SK-N-SH treated with all-trans-retinoic acid at 6 μM for 48 hours (cell line): ENCODE measurements at regions not wholly inside any gene's neighbourhood (a gene's known extent, or its start where the extent isn't known, plus 50 kb on each side); places are given as distances from the start of the nearest gene placed in this dataset.
A peak's percentile ranks its signal among the peaks of the same experiment; 100 is the strongest.

Experiments used
- ATAC-seq: fragments of 200-7000 bp; cut with Tn5 transposase; 3 replicates; pipeline ENCODE4 v1.9.1; 2020; ENCODE audit warnings: mild to moderate bottlenecking, moderate library complexity
- BACH2 ChIP-seq: fragments of 250-450 bp; sonication (Bioruptor Pico); IDR thresholded peaks from 2 replicates; pipeline ENCODE4 v1.9.0; 2021; ENCODE audit warnings: mild to moderate bottlenecking, borderline replicate concordance
- CREB5 ChIP-seq: fragments of 250-450 bp; sonication (Bioruptor Pico); IDR thresholded peaks from 2 replicates; pipeline ENCODE4 v1.5.1; 2020; ENCODE audit warnings: low read depth, mild to moderate bottlenecking, moderate library complexity
- CSDC2 ChIP-seq: fragments of 250-450 bp; sonication (Bioruptor Pico); IDR thresholded peaks from 2 replicates; pipeline ENCODE4 v1.5.0; 2020; ENCODE audit warnings: mild to moderate bottlenecking, moderate library complexity
- ESRRG ChIP-seq: fragments of 250-450 bp; sonication (Bioruptor Pico); IDR thresholded peaks from 2 replicates; pipeline ENCODE4 v1.6.1; 2021; ENCODE audit warnings: mild to moderate bottlenecking
- OSR1 ChIP-seq: fragments of 250-450 bp; sonication (Bioruptor Pico); IDR thresholded peaks from 2 replicates; pipeline ENCODE4 v1.8.0; 2022; ENCODE audit warnings: moderate library complexity, mild to moderate bottlenecking, inconsistent platforms
- PPARA ChIP-seq: fragments of 250-450 bp; sonication (Bioruptor Pico); IDR thresholded peaks from 2 replicates; pipeline ENCODE4 v1.5.0; 2020; ENCODE audit warnings: mild to moderate bottlenecking, borderline replicate concordance
- RARB ChIP-seq: fragments of 250-450 bp; sonication (Bioruptor Pico); IDR thresholded peaks from 2 replicates; pipeline ENCODE4 v1.8.0; 2021; ENCODE audit warnings: mild to moderate bottlenecking, moderate library complexity
- SNAI2 ChIP-seq: fragments of 250-450 bp; sonication (Bioruptor Pico); IDR thresholded peaks from 2 replicates; pipeline ENCODE4 v1.5.0; 2020; ENCODE audit warnings: mild to moderate bottlenecking, moderate library complexity
- TCF4 ChIP-seq: fragments of 250-450 bp; sonication (Bioruptor Pico); IDR thresholded peaks from 2 replicates; pipeline ENCODE4 v1.8.0; 2021; ENCODE audit warnings: mild to moderate bottlenecking, moderate library complexity, borderline replicate concordance
- TOX ChIP-seq: fragments of 250-450 bp; sonication (Bioruptor Pico); IDR thresholded peaks from 2 replicates; pipeline ENCODE4 v1.8.0; 2021; ENCODE audit warnings: mild to moderate bottlenecking, moderate library complexity, borderline replicate concordance
- TSHZ2 ChIP-seq: fragments of 250-450 bp; sonication (Bioruptor Pico); IDR thresholded peaks from 2 replicates; pipeline ENCODE4 v1.5.0; 2020; ENCODE audit warnings: mild to moderate bottlenecking, moderate library complexity
- ZC3H10 ChIP-seq: fragments of 250-450 bp; sonication (Bioruptor Pico); IDR thresholded peaks from 2 replicates; pipeline ENCODE4 v1.5.1; 2021; ENCODE audit warnings: mild to moderate bottlenecking, moderate library complexity
- ZFP3 ChIP-seq: fragments of 250-450 bp; sonication (Bioruptor Pico); IDR thresholded peaks from 2 replicates; pipeline ENCODE4 v1.5.0; 2020; ENCODE audit warnings: mild to moderate bottlenecking, moderate library complexity
- ZFP30 ChIP-seq: fragments of 450-650 bp; formaldehyde crosslinking; IDR thresholded peaks from 2 replicates; pipeline ENCODE4 v1.5.0; 2022; ENCODE audit warnings: mild to moderate bottlenecking, moderate library complexity
- ZNF70 ChIP-seq: fragments of 450-650 bp; formaldehyde crosslinking; IDR thresholded peaks from 2 replicates; pipeline ENCODE4 v1.5.0; 2020; ENCODE audit warnings: mild to moderate bottlenecking, moderate library complexity
- TF ChIP-seq, protein P1 (sequence below): fragments of 250-450 bp; sonication (Bioruptor Pico); IDR thresholded peaks from 2 replicates; pipeline ENCODE4 v1.5.1; 2021; ENCODE audit warnings: mild to moderate bottlenecking, moderate library complexity
- TF ChIP-seq, protein P2 (sequence below): fragments of 250-450 bp; sonication (Bioruptor Pico); IDR thresholded peaks from 2 replicates; pipeline ENCODE4 v1.8.0; 2020; ENCODE audit warnings: mild to moderate bottlenecking, moderate library complexity, borderline replicate concordance

DNA sequence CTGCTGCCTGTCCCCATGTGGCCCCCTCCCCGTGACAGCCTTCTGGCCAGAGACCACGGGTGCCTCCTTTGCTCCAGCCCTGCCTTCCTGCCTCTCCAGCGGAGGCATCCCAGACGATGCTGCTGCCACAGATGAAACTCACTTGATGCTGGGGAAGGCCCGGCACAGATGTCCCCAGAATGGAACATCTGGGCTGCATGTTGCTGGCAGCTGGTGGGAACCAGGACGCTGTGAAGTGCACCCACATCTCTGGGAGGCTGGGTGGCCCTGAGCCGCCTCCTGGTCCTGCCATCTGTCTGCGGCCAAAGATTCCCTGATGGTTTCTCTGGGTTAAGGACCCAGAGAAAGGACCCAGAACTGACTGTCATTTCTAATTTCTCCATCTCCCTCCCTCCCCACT is 51.9 kb upstream of the PTPRS start:
- peak; percentile 30; the same call in 1 of the 3 replicates for ATAC-seq
- TF ChIP-seq TCF4: peak; percentile 35; the same call in 1 of the 2 replicates
- no peak for TF ChIP-seq CREB5

- no peak for TF ChIP-seq BACH2 (CRISPR knock-in tag)
- no peak for TF ChIP-seq SNAI2 (CRISPR knock-in tag)
- TF ChIP-seq, protein P1, sequence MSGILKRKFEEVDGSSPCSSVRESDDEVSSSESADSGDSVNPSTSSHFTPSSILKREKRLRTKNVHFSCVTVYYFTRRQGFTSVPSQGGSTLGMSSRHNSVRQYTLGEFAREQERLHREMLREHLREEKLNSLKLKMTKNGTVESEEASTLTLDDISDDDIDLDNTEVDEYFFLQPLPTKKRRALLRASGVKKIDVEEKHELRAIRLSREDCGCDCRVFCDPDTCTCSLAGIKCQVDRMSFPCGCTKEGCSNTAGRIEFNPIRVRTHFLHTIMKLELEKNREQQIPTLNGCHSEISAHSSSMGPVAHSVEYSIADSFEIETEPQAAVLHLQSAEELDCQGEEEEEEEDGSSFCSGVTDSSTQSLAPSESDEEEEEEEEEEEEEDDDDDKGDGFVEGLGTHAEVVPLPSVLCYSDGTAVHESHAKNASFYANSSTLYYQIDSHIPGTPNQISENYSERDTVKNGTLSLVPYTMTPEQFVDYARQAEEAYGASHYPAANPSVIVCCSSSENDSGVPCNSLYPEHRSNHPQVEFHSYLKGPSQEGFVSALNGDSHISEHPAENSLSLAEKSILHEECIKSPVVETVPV: no peak
- no peak for TF ChIP-seq ZFP3 (CRISPR knock-in tag)
- TF ChIP-seq CSDC2 (CRISPR knock-in tag): no peak
- no peak for TF ChIP-seq ZC3H10 (CRISPR knock-in tag)
- ATAC-seq: no peak
Observed at GRCh38 chr19:5393088-5393487, 52.5 kb upstream of the PTPRS start.

DNA sequence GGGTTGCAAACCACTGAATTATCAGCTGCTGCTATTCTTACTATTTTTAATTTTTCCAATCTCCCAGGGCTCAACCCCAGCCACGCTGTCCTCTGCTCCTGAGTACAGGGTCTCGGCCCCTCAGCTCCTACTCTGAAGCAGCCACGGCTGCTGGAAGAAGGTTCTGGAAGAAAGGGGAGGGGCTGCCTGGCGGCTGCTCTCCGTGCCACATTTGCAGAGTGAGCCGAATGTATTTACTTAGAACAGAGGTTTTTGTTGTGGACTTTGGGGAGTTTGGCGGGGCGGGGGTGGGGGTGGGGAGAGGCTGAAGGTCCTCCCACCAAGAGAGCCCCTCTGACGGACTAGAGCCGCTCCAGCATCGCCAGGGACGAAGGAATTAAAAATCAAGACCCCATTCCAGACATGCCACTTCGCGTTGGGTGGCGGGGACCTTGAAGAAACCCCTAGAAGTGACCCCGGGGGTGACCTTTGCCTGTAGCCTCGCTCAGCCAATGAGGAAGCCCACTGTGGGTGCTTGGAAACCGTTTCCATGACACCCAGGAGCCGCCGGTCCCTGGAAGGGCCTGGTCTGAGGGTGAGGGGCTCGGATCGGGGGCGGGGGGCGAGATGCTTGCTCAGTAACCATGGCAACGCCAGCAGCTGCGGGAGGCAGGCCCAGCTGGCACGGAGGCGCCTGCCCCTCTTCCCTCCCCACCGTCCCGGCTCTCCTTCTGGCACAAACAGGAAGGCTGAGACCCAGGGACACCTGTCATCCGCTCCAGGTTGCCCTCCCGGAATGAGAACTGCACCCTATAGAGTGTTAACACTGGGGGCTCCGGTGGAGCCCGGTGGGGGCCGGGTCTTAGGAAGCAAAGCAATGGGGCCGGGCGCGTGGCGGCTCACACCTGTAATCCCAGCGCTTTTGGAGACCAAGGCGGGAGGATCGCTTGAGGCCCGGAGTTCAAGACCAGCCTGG is 54.2 kb upstream of the PTPRS start:
- TF ChIP-seq ZFP3 (CRISPR knock-in tag): no peak
- no peak for TF ChIP-seq PPARA (CRISPR knock-in tag)
- TF ChIP-seq CSDC2 (CRISPR knock-in tag): no peak
- TF ChIP-seq BACH2 (CRISPR knock-in tag): no peak
- no peak for TF ChIP-seq SNAI2 (CRISPR knock-in tag)
- TF ChIP-seq CREB5: no peak
- TF ChIP-seq RARB (CRISPR knock-in tag): no peak
- no peak for TF ChIP-seq ESRRG (CRISPR knock-in tag)
- no peak for TF ChIP-seq ZFP30 (CRISPR knock-in tag)
- TF ChIP-seq, protein P2, sequence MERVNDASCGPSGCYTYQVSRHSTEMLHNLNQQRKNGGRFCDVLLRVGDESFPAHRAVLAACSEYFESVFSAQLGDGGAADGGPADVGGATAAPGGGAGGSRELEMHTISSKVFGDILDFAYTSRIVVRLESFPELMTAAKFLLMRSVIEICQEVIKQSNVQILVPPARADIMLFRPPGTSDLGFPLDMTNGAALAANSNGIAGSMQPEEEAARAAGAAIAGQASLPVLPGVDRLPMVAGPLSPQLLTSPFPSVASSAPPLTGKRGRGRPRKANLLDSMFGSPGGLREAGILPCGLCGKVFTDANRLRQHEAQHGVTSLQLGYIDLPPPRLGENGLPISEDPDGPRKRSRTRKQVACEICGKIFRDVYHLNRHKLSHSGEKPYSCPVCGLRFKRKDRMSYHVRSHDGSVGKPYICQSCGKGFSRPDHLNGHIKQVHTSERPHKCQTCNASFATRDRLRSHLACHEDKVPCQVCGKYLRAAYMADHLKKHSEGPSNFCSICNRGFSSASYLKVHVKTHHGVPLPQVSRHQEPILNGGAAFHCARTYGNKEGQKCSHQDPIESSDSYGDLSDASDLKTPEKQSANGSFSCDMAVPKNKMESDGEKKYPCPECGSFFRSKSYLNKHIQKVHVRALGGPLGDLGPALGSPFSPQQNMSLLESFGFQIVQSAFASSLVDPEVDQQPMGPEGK (CRISPR knock-in tag): no peak
- TF ChIP-seq TCF4: no peak
- no peak for TF ChIP-seq OSR1 (CRISPR knock-in tag)
- no peak for TF ChIP-seq TOX (CRISPR knock-in tag)
- no peak for TF ChIP-seq TSHZ2 (CRISPR knock-in tag)
- ATAC-seq: no peak

GRCh38 chr19:5395556-5395955 is 54.9 kb upstream of the PTPRS start:
- TF ChIP-seq ZNF70 (no peak), ZFP30 (CRISPR knock-in tag) (no peak), OSR1 (CRISPR knock-in tag) (no peak)
- TF ChIP-seq, protein P2 (CRISPR knock-in tag): no peak
- ATAC-seq: no peak
